ENCODE measurements at regions not wholly inside any gene's neighbourhood (a gene's known extent, or its start where the extent isn't known, plus 50 kb on each side); places are given as distances from the start of the nearest gene placed in this dataset.

DNA sequence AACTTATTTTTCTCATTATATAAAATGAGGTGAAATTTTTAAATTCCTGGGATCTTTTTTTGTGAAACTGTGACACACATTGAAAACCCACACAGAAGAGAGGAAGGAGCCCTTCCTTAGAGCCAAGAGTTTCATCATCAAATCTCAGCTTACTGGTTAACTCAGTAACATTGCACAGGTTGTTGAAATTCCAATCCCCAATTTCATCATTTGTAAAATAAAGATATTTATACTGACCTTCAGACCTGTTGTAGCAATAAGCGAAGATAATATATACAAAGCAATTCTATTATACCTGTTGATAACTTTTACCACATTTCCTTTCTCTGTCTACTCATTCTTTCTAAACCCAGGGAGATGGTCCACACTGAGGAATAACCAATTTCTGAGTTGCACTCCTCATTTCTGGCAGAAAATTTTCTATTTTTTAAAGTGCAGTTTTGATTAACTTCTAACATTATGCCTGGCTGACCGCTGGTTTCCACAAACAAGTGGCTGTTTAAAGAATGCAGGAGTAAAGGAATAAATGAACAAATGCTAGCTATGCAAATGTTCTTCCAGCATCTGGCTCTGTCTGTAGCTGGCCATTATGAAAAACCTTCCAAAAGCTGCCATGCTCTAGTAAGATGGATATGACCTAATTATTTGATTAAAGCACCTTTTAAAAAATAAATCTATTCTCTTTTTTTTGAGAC is 105.7 kb upstream of the LINC00305 start:
- ChIA-PET CTCF (no interaction called here), POLR2A (no interaction called here)
- TF ChIP-seq, protein P1, sequence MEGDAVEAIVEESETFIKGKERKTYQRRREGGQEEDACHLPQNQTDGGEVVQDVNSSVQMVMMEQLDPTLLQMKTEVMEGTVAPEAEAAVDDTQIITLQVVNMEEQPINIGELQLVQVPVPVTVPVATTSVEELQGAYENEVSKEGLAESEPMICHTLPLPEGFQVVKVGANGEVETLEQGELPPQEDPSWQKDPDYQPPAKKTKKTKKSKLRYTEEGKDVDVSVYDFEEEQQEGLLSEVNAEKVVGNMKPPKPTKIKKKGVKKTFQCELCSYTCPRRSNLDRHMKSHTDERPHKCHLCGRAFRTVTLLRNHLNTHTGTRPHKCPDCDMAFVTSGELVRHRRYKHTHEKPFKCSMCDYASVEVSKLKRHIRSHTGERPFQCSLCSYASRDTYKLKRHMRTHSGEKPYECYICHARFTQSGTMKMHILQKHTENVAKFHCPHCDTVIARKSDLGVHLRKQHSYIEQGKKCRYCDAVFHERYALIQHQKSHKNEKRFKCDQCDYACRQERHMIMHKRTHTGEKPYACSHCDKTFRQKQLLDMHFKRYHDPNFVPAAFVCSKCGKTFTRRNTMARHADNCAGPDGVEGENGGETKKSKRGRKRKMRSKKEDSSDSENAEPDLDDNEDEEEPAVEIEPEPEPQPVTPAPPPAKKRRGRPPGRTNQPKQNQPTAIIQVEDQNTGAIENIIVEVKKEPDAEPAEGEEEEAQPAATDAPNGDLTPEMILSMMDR (IDR thresholded peaks at IDR 0.05; ENCODE audit: insufficient read depth, low read length, missing control alignments) = no peak
- H3K4me3 ChIP-seq (ENCODE audit: low read depth, low read length) = no peak overlapping the region
- DNase-seq (ENCODE audit: low read depth, low spot score) = no peak

DNA sequence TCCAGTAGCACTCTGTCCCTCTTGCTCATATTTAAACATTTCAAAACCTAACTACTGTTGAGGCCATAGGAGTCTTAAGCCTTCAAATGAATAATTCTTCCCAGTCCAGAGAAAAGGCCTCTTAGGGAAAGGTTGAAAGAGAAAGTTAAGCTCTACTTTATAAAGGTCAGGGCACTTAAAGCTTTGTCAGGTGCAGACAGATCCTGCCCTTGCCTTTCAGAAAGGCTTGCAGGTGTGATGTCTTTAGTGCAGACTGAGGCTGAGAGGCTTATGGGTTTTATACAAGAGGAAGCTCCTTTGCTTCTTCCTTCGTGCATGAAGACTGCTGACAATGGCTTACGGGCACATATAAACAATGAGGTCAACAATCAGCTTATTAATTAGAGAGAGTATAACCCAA is 105.0 kb upstream of the LINC00305 start:
- H3K4me3 ChIP-seq (ENCODE audit: low read depth, low read length) = no peak overlapping the region
- DNase-seq (ENCODE audit: low read depth, low spot score) = no peak
- TF ChIP-seq, protein P1 (IDR thresholded peaks at IDR 0.05; ENCODE audit: insufficient read depth, low read length, missing control alignments) = no peak
- ChIA-PET CTCF (no interaction called here), POLR2A (no interaction called here)

DNA sequence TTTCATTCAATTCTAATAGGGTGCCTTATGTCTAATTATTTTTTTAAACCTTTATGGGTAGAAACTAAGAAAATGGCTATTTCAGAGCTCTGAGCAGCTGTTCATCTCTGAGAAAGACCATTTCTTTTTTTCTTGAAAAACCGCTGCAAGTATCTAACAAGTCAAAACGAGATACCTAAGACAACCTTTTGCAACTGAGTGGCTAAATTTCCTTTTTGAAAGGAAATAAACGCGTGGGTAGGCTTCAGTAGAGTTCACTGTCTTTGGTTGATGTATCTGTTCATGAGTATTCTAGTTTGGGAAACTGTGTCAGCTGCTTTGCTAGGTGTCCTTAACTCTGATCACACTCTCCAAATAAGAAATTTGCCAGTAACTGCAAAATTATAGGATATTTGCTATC is 104.3 kb upstream of the LINC00305 start:
- CTCF ChIA-PET = no interaction called here
- TF ChIP-seq, protein P1 (IDR thresholded peaks at IDR 0.05; ENCODE audit: insufficient read depth, low read length, missing control alignments) = no peak
- DNase-seq (ENCODE audit: low read depth, low spot score) = no peak
- H3K4me3 ChIP-seq (ENCODE audit: low read depth, low read length) = no peak overlapping the region
- POLR2A ChIA-PET = no interaction called here

DNA sequence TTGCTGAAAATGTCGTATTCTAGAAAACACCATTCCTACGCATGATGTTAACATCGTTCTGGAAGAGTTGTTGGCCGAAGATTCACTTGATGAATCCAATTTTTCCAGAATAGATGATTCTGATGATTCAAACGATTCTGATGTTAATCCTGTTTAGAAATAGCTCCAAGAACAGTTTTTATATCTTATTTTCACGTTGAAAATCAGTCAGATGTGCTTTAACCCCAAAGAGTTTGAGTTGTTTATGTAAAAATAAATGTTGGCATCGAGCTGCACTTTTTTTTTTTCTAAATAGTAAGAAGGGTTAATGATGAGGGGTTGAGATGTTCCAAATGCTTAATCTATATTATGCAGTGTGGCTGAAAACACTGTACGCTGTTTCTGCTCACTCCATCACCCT is 99.9 kb upstream of the LINC00305 start:
- no peak for DNase-seq (ENCODE audit: low read depth, low spot score)
- ChIA-PET POLR2A (no interaction called here), CTCF (no interaction called here)
- TF ChIP-seq, protein P1 (IDR thresholded peaks at IDR 0.05; ENCODE audit: insufficient read depth, low read length, missing control alignments) = no peak
- no peak overlapping the region for H3K4me3 ChIP-seq (ENCODE audit: low read depth, low read length)

DNA sequence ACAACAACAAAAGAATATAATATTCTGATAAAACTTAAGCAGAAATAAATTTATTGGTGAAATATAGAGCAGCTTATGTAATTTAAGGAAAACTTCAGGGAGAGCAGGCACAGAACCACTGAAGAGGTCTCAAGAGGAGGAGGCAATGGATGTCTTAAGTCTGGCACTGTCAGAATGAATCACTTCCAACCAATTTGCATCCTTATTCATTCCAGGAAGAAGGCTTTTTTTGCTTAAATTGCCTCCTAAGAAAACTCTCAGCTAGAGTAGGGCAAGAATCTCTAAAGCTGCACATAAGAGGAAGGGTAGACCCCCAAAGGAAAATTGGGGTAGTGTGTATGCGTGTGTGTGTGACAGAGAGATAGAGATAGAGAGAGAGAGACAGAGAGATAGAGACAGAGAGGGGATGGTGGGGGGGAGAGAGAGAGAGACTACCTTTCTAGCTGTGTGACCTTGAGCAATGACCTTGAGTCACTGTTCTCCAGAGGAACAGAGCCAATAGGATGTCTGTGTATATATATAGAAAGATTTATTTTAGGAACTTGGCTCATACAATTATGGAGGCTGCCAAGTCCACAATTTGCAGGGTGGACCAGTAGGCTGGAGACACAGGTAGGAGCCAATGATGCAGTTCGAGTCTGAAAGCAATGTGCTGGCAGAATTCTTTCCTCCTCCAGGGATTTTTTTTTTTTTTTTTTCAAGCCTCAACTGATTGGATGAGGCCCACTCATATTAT is 96.4 kb upstream of the LINC00305 start:
- TF ChIP-seq, protein P1 (IDR thresholded peaks at IDR 0.05; ENCODE audit: insufficient read depth, low read length, missing control alignments) = no peak
- POLR2A ChIA-PET = no interaction called here
- H3K4me3 ChIP-seq (ENCODE audit: low read depth, low read length) = no peak overlapping the region
- no peak for DNase-seq (ENCODE audit: low read depth, low spot score)
- CTCF ChIA-PET = no interaction called here

DNA sequence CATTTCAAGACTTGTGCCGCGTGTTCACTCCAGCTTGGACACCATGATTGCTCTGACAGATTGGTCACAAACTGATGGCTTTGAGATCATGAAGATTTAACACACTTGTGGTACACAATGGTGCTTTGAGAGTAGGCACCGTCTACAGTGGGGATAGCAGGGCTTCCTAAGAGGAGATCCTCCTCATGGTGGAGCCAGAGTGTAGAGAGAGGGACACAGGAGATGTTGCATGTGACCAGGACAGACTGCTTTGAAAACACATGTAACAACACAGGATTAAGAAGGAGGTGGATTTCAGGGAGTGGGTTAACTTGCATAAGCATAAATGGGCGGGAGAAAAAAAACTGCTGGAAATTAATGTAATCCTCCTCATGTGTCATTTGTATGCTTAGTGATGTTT is 95.7 kb upstream of the LINC00305 start:
- TF ChIP-seq, protein P1 (IDR thresholded peaks at IDR 0.05; ENCODE audit: insufficient read depth, low read length, missing control alignments) = no peak
- no peak overlapping the region for H3K4me3 ChIP-seq (ENCODE audit: low read depth, low read length)
- DNase-seq (ENCODE audit: low read depth, low spot score) = no peak
- CTCF ChIA-PET = no interaction called here
- POLR2A ChIA-PET = no interaction called here
